K562 (cell line): ENCODE measurements at regions not wholly inside any gene's neighbourhood (a gene's known extent, or its start where the extent isn't known, plus 50 kb on each side); places are given as distances from the start of the nearest gene placed in this dataset.

Source experiments
- ILK ChIP-seq: fragments of 450-650 bp; IDR thresholded peaks from 2 replicates; pipeline ENCODE4 v1.6.1; 2016; ENCODE audit warnings: missing genetic modification characterization, low read depth, mild to moderate bottlenecking, missing compliant biosample characterization, moderate library complexity, borderline replicate concordance
- ZNF512 ChIP-seq: IDR thresholded peaks from 2 replicates; pipeline ENCODE4 v1.6.1; 2016; ENCODE audit warnings: missing genetic modification characterization, missing compliant biosample characterization

GRCh38 chr10:8712656-8713055 is 658.2 kb downstream of the GATA3 start:
- TF ChIP-seq ZNF512 = no peak
- no peak for TF ChIP-seq ILK (tag)
